HepG2 (cell line): ENCODE measurements at regions not wholly inside any gene's neighbourhood (a gene's known extent, or its start where the extent isn't known, plus 50 kb on each side); places are given as distances from the start of the nearest gene placed in this dataset.

Experiments
- MAFK ChIP-seq, 2 experiments: IDR thresholded peaks in 1 of 2; conservative IDR thresholded peaks in 1 of 2; 2 replicates each; pipeline ENCODE4 v1.6.1; 2011; ENCODE audit warnings: improper control_type of control experiment in 2 of 2, low read length in 2 of 2
- MXD4 ChIP-seq: IDR thresholded peaks from 2 replicates; pipeline ENCODE4 v1.6.1; 2016; ENCODE audit warnings: mild to moderate bottlenecking, missing biosample characterization, missing genetic modification reagents
- SRSF9 ChIP-seq: fragments of 200-400 bp; formaldehyde crosslinking; IDR thresholded peaks from 2 replicates; pipeline ENCODE4 v1.6.1; 2018; ENCODE audit warnings: borderline replicate concordance, mild to moderate bottlenecking, low read depth, low read length; ENCODE audit not compliant: insufficient read depth, poor library complexity, severe bottlenecking
- ZNF24 ChIP-seq: fragments of 450-650 bp; IDR thresholded peaks from 2 replicates; pipeline ENCODE4 v1.6.1; 2017; ENCODE audit warnings: antibody characterized with exemption, mild to moderate bottlenecking
- TF ChIP-seq, protein P1 (sequence below): sonication (generic); formaldehyde crosslinking; IDR thresholded peaks from 2 replicates; pipeline ENCODE4 v1.4.0; 2020; ENCODE audit warnings: mild to moderate bottlenecking, missing genetic modification reagents
- TF ChIP-seq, protein P2 (sequence below), 2 experiments: fragments of 450-650 bp in 1 of 2; sonication (generic) in 1 of 2; formaldehyde crosslinking; IDR thresholded peaks; 2 replicates each; pipeline versions ENCODE4 v1.5.0 to v1.8.0; 2020 to 2022; ENCODE audit warnings: mild to moderate bottlenecking in 1 of 2, missing genetic modification reagents in 1 of 2

DNA sequence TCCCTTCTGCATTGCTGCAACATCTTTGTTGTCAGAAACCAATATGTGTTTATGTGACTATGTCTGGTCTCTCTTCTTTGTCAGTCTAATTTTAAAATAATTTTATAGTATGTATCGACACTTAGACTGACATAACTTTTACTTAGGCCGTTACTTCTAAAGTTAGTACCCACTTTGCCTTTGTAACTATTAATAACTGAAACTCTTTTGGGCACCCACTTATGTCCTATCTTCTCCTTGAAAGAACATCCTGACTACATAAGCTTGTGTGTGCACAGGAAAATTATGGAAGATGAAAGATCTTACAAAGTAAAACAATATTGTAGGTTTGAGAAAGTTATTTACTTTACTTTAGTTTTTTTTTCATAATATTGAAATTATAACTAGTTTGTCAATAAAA lies 230.4 kb upstream of the CCDC179 start:
- TF ChIP-seq ZNF24 (no peak), MAFK (conservative IDR thresholded peaks at IDR 0.05 in 1 of 2, IDR thresholded peaks at IDR 0.05 in 1 of 2; ENCODE audit: low read length in 2 of 2) (no peak), MXD4 (CRISPR knock-in tag) (no peak), SRSF9 (no peak)
- TF ChIP-seq, protein P1, sequence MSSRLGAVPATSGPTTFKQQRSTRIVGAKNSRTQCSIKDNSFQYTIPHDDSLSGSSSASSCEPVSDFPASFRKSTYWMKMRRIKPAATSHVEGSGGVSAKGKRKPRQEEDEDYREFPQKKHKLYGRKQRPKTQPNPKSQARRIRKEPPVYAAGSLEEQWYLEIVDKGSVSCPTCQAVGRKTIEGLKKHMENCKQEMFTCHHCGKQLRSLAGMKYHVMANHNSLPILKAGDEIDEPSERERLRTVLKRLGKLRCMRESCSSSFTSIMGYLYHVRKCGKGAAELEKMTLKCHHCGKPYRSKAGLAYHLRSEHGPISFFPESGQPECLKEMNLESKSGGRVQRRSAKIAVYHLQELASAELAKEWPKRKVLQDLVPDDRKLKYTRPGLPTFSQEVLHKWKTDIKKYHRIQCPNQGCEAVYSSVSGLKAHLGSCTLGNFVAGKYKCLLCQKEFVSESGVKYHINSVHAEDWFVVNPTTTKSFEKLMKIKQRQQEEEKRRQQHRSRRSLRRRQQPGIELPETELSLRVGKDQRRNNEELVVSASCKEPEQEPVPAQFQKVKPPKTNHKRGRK, result no peak
- TF ChIP-seq, protein P2, sequence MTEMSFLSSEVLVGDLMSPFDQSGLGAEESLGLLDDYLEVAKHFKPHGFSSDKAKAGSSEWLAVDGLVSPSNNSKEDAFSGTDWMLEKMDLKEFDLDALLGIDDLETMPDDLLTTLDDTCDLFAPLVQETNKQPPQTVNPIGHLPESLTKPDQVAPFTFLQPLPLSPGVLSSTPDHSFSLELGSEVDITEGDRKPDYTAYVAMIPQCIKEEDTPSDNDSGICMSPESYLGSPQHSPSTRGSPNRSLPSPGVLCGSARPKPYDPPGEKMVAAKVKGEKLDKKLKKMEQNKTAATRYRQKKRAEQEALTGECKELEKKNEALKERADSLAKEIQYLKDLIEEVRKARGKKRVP (CRISPR knock-in tag; IDR thresholded peaks at IDR 0.05), result no peak
